ENCODE measurements at regions not wholly inside any gene's neighbourhood (a gene's known extent, or its start where the extent isn't known, plus 50 kb on each side); places are given as distances from the start of the nearest gene placed in this dataset.

GRCh38 chr6:105588123-105588710 lies 185.3 kb upstream of the PREP start:
- CTCF ChIA-PET = no interaction called here
- POLR2A ChIA-PET = no interaction called here

More at GRCh38 chr6:105588123-105588710, 185.3 kb upstream of the PREP start:
- Histone ChIP-seq H3K4me1 (ENCODE audit: control insufficient read depth in 1 of 2, insufficient read depth in 2 of 2, low read depth in 1 of 2, low read length in 1 of 2) (peaks cover 0 to 26% of the 10 kb centered on the region in 2 experiments; a peak in 3 of 4 replicates), H4K20me1 (ENCODE audit: insufficient read depth) (no peaks in the 10 kb centered on the region), H3K9me2 (no peaks in the 10 kb centered on the region), H3F3A (replicated peaks; ENCODE audit: insufficient read depth) (peaks cover 44% of the 10 kb centered on the region), H3K79me2 (ENCODE audit: insufficient read depth) (no peaks in the 10 kb centered on the region), H3K9me3 (no peaks in the 10 kb centered on the region), H3K9ac (peak overlapping the region; percentile 54; the same call in 1 of the 2 replicates), H3K27me3 (ENCODE audit: insufficient read depth) (no peaks in the 10 kb centered on the region), H3K36me3 (replicated peaks in 1 of 2; ENCODE audit: control insufficient read depth in 1 of 2, insufficient read depth in 2 of 2, low read length in 1 of 2) (no peaks in the 10 kb centered on the region), H3K4me3 (ENCODE audit: low read depth in 2 of 2, low read length in 1 of 2) (no peak overlapping the region), H3K4me2 (peak overlapping the region; percentile 51), H3K27ac (ENCODE audit: low read depth in 2 of 2, low read length in 1 of 2) (peak overlapping the region; percentile 69 to 100), H2AFZ (ENCODE audit: low read depth) (peak overlapping the region; percentile 69)
- no peak for DNase-seq
- WGBS (ENCODE audit: low lambda C conversion rate) = 23% methylated on average over 6 of the region's 6 CpGs
- TF ChIP-seq MXI1 (IDR thresholded peaks at IDR 0.05; ENCODE audit: low read depth, low read length) (no peak), RCOR1 (IDR thresholded peaks at IDR 0.05; ENCODE audit: low read length) (no peak), TAF1 (IDR thresholded peaks at IDR 0.05; ENCODE audit: borderline replicate concordance, low read depth, low read length) (no peak), YY1 (IDR thresholded peaks at IDR 0.05; ENCODE audit: low read depth) (no peak), FOSL2 (IDR thresholded peaks at IDR 0.05; ENCODE audit: borderline replicate concordance, low read depth) (no peak), CHD2 (IDR thresholded peaks at IDR 0.05; ENCODE audit: low read length, partially characterized antibody) (no peak), RAD21 (IDR thresholded peaks at IDR 0.05; ENCODE audit: low read length) (no peak), JUND (IDR thresholded peaks at IDR 0.05) (no peak), POLR2AphosphoS5 (IDR thresholded peaks at IDR 0.05; ENCODE audit: low read depth, low read length) (no peak), SIN3A (IDR thresholded peaks at IDR 0.05; ENCODE audit: borderline replicate concordance, low read depth, low read length) (no peak), FOXJ3 (CRISPR knock-in tag; IDR thresholded peaks at IDR 0.05) (no peak), ZBTB33 (IDR thresholded peaks at IDR 0.05; ENCODE audit: borderline replicate concordance, low read depth) (no peak), FOXM1 (IDR thresholded peaks at IDR 0.05; ENCODE audit: low read depth) (no peak), PBX3 (IDR thresholded peaks at IDR 0.05) (no peak), TEAD4 (IDR thresholded peaks at IDR 0.05; ENCODE audit: borderline replicate concordance, insufficient read depth) (no peak), MEF2A (IDR thresholded peaks at IDR 0.05; ENCODE audit: borderline replicate concordance, low read depth) (no peak), NRF1 (IDR thresholded peaks at IDR 0.05; ENCODE audit: low read depth, low read length) (no peak), RFX5 (IDR thresholded peaks at IDR 0.05; ENCODE audit: low read length) (no peak), REST (IDR thresholded peaks at IDR 0.05; ENCODE audit: low read depth, low read length) (no peak), GABPA (IDR thresholded peaks at IDR 0.05; ENCODE audit: low read depth) (no peak)
